ENCODE measurements at regions not wholly inside any gene's neighbourhood (a gene's known extent, or its start where the extent isn't known, plus 50 kb on each side); places are given as distances from the start of the nearest gene placed in this dataset.

GRCh38 chrX:104342065-104342464 is 87.3 kb upstream of the ESX1 start:
- TF ChIP-seq TCF7L2 (IDR thresholded peaks at IDR 0.05; ENCODE audit: low read depth, low read length) = no peak
- no peak for TF ChIP-seq CTCF (IDR thresholded peaks at IDR 0.05 in 2 of 3, conservative IDR thresholded peaks at IDR 0.05 in 1 of 3; ENCODE audit: insufficient read depth in 2 of 3, low read depth in 1 of 3, low read length in 3 of 3)
- no peak for TF ChIP-seq POLR2AphosphoS5 (IDR thresholded peaks at IDR 0.05; ENCODE audit: control insufficient read depth, insufficient read depth, low read depth, low read length)
- no peak for TF ChIP-seq THRA (IDR thresholded peaks at IDR 0.05)

Data from K562 (cell line).